Right lobe of liver (tissue), 6 donors: ENCODE measurements at regions not wholly inside any gene's neighbourhood (a gene's known extent, or its start where the extent isn't known, plus 50 kb on each side); places are given as distances from the start of the nearest gene placed in this dataset.
A peak's percentile ranks its signal among the peaks of the same experiment; 100 is the strongest.

Experiments
- ATAC-seq, 4 donors: fragments of 200-7000 bp; cut with Tn5 transposase; one replicate each; pipeline ENCODE4 v1.9.1; 2020; ENCODE audit warnings: mild to moderate bottlenecking in 4 of 4, moderate library complexity in 4 of 4
- DNase-seq, 3 donors: peaks; one replicate each; pipeline ENCODE4 v3.0.0-alpha.2; 2020
- H3K27ac ChIP-seq, 3 donors: fragments of 200-600 bp; one replicate each; pipeline ENCODE4 v1.8.0; 2022
- H3K27me3 ChIP-seq, 2 donors: fragments of 200-600 bp; one replicate each; pipeline ENCODE4 v1.8.0; 2022
- H3K36me3 ChIP-seq, 4 donors: fragments of 200-600 bp; sonication (generic) in 1 of 4; one replicate each; pipeline versions ENCODE4 v1.5.1 to v1.8.0; 2017 to 2022; ENCODE audit warnings: control low read depth in 1 of 4
- H3K4me1 ChIP-seq, 4 donors: fragments of 200-600 bp; sonication (generic) in 1 of 4; one replicate each; pipeline versions ENCODE4 v1.5.1 to v1.8.0; 2017 to 2022; ENCODE audit warnings: control low read depth in 1 of 4
- H3K4me3 ChIP-seq, 3 donors: fragments of 200-600 bp; one replicate each; pipeline ENCODE4 v1.8.0; 2022
- H3K9me3 ChIP-seq, 4 donors: fragments of 200-600 bp; sonication (generic) in 1 of 4; one replicate each; pipeline versions ENCODE4 v1.5.1 to v1.8.0; 2017 to 2022; ENCODE audit warnings: control low read depth in 1 of 4
- CTCF ChIP-seq, 4 donors: fragments of 200-600 bp in 3 of 4; fragments of 450-650 bp in 1 of 4; IDR thresholded peaks; one replicate each; pipeline versions ENCODE4 v1.5.1 to v1.8.0; 2016 to 2022; ENCODE audit warnings: antibody characterized with exemption in 4 of 4, mild to moderate bottlenecking in 2 of 4
- POLR2A ChIP-seq: fragments of 450-650 bp; IDR thresholded peaks from one replicate; pipeline ENCODE4 v1.6.1; 2017; ENCODE audit warnings: antibody characterized with exemption, mild to moderate bottlenecking
- WGBS: methylation state at CpG from one replicate; pipeline ENCODE4 v1.1.6; 2018; ENCODE audit warnings: low coverage, low lambda C conversion rate; ENCODE audit not compliant: insufficient coverage; ENCODE audit errors: missing lambda C conversion rate; 5-methylcytosine and 5-hydroxymethylcytosine counted together
- intact Hi-C, 2 donors: fragments of 100-400 bp; cut with DNase I; formaldehyde crosslinking; loops; one replicate each; pipeline versions ENCODE4 v1.11.2 to v1.14.1; 2022
- donor health status: DM: no; HTN: yes; CAD: no.
- donor health status: DM: no; HTN: no; CAD: no.
- donor health status: DM: no; HTN: no; CAD: no.
- donor health status: DM: no; HTN: yes; CAD: no.
- donor health status: DM: no; HTN: yes; CAD: no.

GRCh38 chr13:109695402-109696190 is 90.8 kb downstream of the IRS2 start:
- no peak overlapping the region for H3K4me3 ChIP-seq
- H3K27ac ChIP-seq, result peak overlapping the region in 2 of 3 donors; percentile 6 to 11
- H3K27me3 ChIP-seq, result no peaks in the 10 kb centered on the region
- 73% methylated on average over 6 of the region's 6 CpGs for WGBS
- intact Hi-C loops, result no loop called here
- no peaks in the 10 kb centered on the region for H3K36me3 ChIP-seq
- ATAC-seq (peak in 3 of 4 donors; percentile 6 to 27 (median 8)), DNase-seq (no peak)
- peaks cover 0 to 4% (median 0%) of the 10 kb centered on the region in 4 donors for H3K4me1 ChIP-seq
- no peaks in the 10 kb centered on the region for H3K9me3 ChIP-seq
- TF ChIP-seq CTCF (IDR thresholded peaks at IDR 0.05) (no peak), POLR2A (no peak)

- Histone ChIP-seq H3K9me3 (no peaks in the 10 kb centered on the region), H3K4me1 (peaks cover 0 to 4% (median 0%) of the 10 kb centered on the region in 4 donors), H3K27ac (peak overlapping the region in 2 of 3 donors; percentile 6 to 11), H3K27me3 (no peaks in the 10 kb centered on the region), H3K36me3 (no peaks in the 10 kb centered on the region), H3K4me3 (no peak overlapping the region)
- intact Hi-C loops, result no loop called here
- ATAC-seq (peak; percentile 80 to 93 (median 86)), DNase-seq (peak in 1 of 3 donors; percentile 59)
- peak; percentile 18 for TF ChIP-seq POLR2A
- TF ChIP-seq CTCF (IDR thresholded peaks at IDR 0.05), result no peak
- 38% methylated on average over 4 of the region's 4 CpGs for WGBS
Measured at GRCh38 chr13:109694972-109695371, 91.4 kb downstream of the IRS2 start.

- Histone ChIP-seq H3K4me3 (no peak overlapping the region), H3K36me3 (no peaks in the 10 kb centered on the region), H3K27ac (no peak overlapping the region), H3K27me3 (no peaks in the 10 kb centered on the region), H3K4me1 (peaks cover 0 to 7% (median 3%) of the 10 kb centered on the region in 4 donors), H3K9me3 (no peaks in the 10 kb centered on the region)
- DNase-seq, result no peak
- intact Hi-C loops, result no loop called here
- TF ChIP-seq CTCF (IDR thresholded peaks at IDR 0.05) (no peak), POLR2A (no peak)
- no CpG with 5 or more reads among the region's 4 CpGs for WGBS
- ATAC-seq, result no peak
Measured at GRCh38 chr13:109693213-109693612, 93.2 kb downstream of the IRS2 start.

GRCh38 chr13:109691689-109692088 is 94.7 kb downstream of the IRS2 start:
- intact Hi-C loops, result no loop called here
- no peak for ATAC-seq
- TF ChIP-seq CTCF (IDR thresholded peaks at IDR 0.05) (no peak), POLR2A (no peak)
- Histone ChIP-seq H3K4me3 (no peak overlapping the region), H3K27me3 (no peaks in the 10 kb centered on the region), H3K36me3 (no peaks in the 10 kb centered on the region), H3K27ac (no peak overlapping the region), H3K9me3 (no peaks in the 10 kb centered on the region), H3K4me1 (peaks cover 0 to 20% (median 10%) of the 10 kb centered on the region in 4 donors)
- no peak for DNase-seq
- 33% methylated on average over 1 of the region's 1 CpG for WGBS
